ENCODE measurements at regions not wholly inside any gene's neighbourhood (a gene's known extent, or its start where the extent isn't known, plus 50 kb on each side); places are given as distances from the start of the nearest gene placed in this dataset.
"Not testable (repeated sequence)": the region's sequence is repeated elsewhere in the genome, so short reads cannot be mapped to it uniquely, and the experiment has no call there.

DNA sequence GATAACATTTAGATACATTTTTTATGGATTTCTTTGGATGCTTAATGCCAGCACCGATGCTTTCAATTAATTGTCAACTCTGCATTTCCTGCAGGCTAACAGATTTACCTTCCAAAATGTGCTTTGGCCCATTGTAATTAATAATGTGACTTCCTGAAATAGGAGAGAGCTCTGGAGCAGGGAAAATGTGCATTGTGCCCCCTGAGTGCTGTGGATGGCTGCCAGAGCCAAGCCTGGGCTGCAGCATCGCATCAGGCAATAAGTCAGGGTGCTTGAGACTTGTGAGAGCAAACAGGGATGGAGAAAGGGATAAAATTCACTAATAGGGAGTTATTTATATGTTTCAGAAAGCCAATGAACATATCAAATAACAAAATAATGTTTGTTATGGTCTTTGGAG lies 133.8 kb downstream of the MOBP start:
- Histone ChIP-seq H3K27me3 (ENCODE audit: control insufficient read depth, insufficient read depth, low read length) (no peaks in the 10 kb centered on the region), H3K4me1 (ENCODE audit: control insufficient read depth, insufficient read depth, low read length) (no peaks in the 10 kb centered on the region; the same call in 1 of the 2 replicates), H3K9ac (ENCODE audit: low read length) (no peak overlapping the region), H3K36me3 (ENCODE audit: control insufficient read depth, insufficient read depth, low read length) (no peaks in the 10 kb centered on the region; the same call in 1 of the 2 replicates), H3K4me3 (ENCODE audit: low read depth, low read length) (no peak overlapping the region), H3K9me3 (ENCODE audit: control insufficient read depth, insufficient read depth, low read depth, low read length) (peaks cover 2% of the 10 kb centered on the region; the same call in 1 of the 2 replicates), H3K27ac (ENCODE audit: low read depth, low read length) (no peak overlapping the region)

DNA sequence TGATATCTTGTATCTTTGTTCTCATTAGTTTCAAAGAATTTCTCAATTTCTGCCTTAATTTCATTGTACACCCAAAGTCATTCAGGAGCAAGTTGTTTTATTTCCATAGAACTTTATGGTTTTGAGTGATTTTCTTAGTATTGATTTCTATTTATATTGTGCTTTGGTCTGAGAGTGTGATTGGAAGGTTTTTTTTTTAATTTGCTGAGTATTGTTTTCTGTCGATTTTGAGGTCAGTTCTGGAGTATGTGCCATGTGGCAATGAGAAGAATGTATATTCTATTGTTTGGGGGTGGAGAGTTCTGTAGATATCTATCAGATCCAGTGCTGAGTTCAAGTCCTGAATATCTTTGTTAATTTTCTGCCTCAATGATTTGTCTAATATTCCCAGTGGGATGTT lies 138.4 kb downstream of the MOBP start:
- Histone ChIP-seq H3K9ac (ENCODE audit: low read length) (no peak overlapping the region), H3K4me3 (ENCODE audit: low read depth, low read length) (no peak overlapping the region), H3K27ac (ENCODE audit: low read depth, low read length) (no peak overlapping the region), H3K9me3 (ENCODE audit: control insufficient read depth, insufficient read depth, low read depth, low read length) (peaks cover 7% of the 10 kb centered on the region; the same call in 1 of the 2 replicates), H3K4me1 (ENCODE audit: control insufficient read depth, insufficient read depth, low read length) (no peaks in the 10 kb centered on the region; the same call in 1 of the 2 replicates), H3K27me3 (ENCODE audit: control insufficient read depth, insufficient read depth, low read length) (no peaks in the 10 kb centered on the region), H3K36me3 (ENCODE audit: control insufficient read depth, insufficient read depth, low read length) (no peaks in the 10 kb centered on the region)

DNA sequence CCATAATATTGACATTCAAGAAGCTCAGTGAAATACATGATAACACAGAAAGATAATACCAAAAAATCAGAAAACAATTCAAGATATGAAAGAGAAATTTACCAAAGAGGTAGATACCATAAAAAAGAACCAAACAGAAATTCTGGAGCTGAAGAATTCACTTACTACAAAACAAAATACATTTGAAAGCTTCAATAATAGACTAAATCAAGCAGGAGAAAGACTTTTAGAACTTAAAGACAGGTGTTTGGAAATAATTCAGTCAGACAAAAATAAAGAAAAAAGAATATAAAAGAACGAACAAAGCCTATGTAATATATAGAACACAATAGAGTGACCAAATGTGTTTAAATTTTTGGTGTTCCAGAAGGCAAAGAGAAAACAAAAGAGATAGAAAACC lies 158.7 kb downstream of the MOBP start:
- Histone ChIP-seq H3K9me3 (ENCODE audit: control insufficient read depth, insufficient read depth, low read depth, low read length) (no peaks in the 10 kb centered on the region), H3K27ac (ENCODE audit: low read depth, low read length) (no peak overlapping the region), H3K9ac (ENCODE audit: low read length) (no peak overlapping the region), H3K4me3 (ENCODE audit: low read depth, low read length) (no peak overlapping the region), H3K27me3 (ENCODE audit: control insufficient read depth, insufficient read depth, low read length) (no peaks in the 10 kb centered on the region), H3K4me1 (ENCODE audit: control insufficient read depth, insufficient read depth, low read length) (peaks cover 11% of the 10 kb centered on the region; the same call in 1 of the 2 replicates), H3K36me3 (ENCODE audit: control insufficient read depth, insufficient read depth, low read length) (no peaks in the 10 kb centered on the region; the same call in 1 of the 2 replicates)

DNA sequence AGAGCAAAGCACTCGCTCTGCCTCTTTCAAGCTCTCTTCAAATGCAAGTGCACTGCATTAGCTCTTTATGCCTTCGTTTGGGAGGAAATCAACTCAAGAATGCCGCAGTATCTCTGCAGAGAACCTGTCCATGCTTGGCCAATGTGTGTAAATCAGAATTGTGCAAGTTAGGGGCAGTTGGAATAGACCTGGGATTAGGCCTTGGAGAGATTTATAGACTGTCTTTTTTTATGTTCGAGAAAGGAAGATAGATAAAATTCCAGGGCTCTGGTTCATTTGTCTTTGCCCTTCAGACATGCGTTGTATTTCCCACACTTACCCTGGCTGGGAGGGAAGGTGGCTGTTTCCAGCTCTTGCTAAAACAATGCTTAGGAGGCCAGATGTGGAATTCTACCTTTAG lies 163.7 kb downstream of the MOBP start:
- H3K27ac ChIP-seq (ENCODE audit: low read depth, low read length), result no peak overlapping the region
- no peak overlapping the region for H3K4me3 ChIP-seq (ENCODE audit: low read depth, low read length)
- no peak overlapping the region for H3K9ac ChIP-seq (ENCODE audit: low read length)
- no peaks in the 10 kb centered on the region for H3K27me3 ChIP-seq (ENCODE audit: control insufficient read depth, insufficient read depth, low read length)
- H3K36me3 ChIP-seq (ENCODE audit: control insufficient read depth, insufficient read depth, low read length), result no peaks in the 10 kb centered on the region
- peaks cover 16% of the 10 kb centered on the region for H3K4me1 ChIP-seq (ENCODE audit: control insufficient read depth, insufficient read depth, low read length)
- H3K9me3 ChIP-seq (ENCODE audit: control insufficient read depth, insufficient read depth, low read depth, low read length), result 0 out of 2 replicates have a peak, but pooled peaks cover 4% of the 10 kb centered on the region

DNA sequence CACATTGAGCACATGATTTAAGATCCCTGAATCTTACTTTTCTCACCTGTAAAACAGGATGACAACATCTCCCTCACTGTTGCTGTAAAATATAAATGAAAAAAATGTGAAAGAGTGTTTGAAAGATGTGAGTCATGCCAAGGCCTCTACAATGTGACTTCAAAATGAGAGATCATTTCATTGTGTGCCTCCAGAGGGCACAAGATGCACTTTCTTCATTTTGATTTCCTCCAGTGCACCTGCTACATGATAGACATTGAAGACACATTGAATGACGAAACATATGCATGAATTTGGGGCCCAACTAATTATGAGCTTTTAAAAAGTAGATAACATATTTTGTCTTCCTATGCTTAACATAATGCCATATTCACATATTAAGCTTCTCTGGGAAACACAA lies 170.3 kb downstream of the MOBP start:
- no peak overlapping the region for H3K27ac ChIP-seq (ENCODE audit: low read depth, low read length)
- peaks cover 12% of the 10 kb centered on the region for H3K4me1 ChIP-seq (ENCODE audit: control insufficient read depth, insufficient read depth, low read length)
- no peak overlapping the region for H3K4me3 ChIP-seq (ENCODE audit: low read depth, low read length)
- H3K27me3 ChIP-seq (ENCODE audit: control insufficient read depth, insufficient read depth, low read length), result no peaks in the 10 kb centered on the region
- H3K36me3 ChIP-seq (ENCODE audit: control insufficient read depth, insufficient read depth, low read length), result no peaks in the 10 kb centered on the region
- H3K9me3 ChIP-seq (ENCODE audit: control insufficient read depth, insufficient read depth, low read depth, low read length), result 0 out of 2 replicates have a peak, but pooled peaks cover 4% of the 10 kb centered on the region
- H3K9ac ChIP-seq (ENCODE audit: low read length), result no peak overlapping the region

DNA sequence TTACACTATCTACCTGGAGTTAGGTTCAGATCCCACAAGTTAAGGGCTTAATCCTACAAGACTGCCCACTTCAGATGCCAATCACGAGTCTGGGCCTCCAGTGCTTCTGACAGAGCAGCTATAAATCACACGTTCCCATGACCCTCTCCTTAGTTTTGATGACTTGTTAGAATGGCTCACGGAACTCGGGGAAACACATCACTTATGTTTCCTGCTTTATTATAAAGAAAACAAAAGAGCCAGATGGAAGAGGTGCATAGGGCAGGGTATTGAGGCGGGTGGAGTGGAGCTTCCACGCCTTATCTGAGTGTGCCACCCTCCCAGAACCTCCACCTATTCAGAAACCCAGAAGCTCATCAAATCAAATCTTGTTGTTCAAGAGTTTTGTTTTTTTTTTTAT lies 170.8 kb downstream of the MOBP start:
- Histone ChIP-seq H3K9me3 (ENCODE audit: control insufficient read depth, insufficient read depth, low read depth, low read length) (0 out of 2 replicates have a peak, but pooled peaks cover 4% of the 10 kb centered on the region), H3K27me3 (ENCODE audit: control insufficient read depth, insufficient read depth, low read length) (no peaks in the 10 kb centered on the region), H3K27ac (ENCODE audit: low read depth, low read length) (peak overlapping the region; percentile 26; the same call in 1 of the 2 replicates), H3K9ac (ENCODE audit: low read length) (no peak overlapping the region), H3K4me3 (ENCODE audit: low read depth, low read length) (no peak overlapping the region), H3K4me1 (ENCODE audit: control insufficient read depth, insufficient read depth, low read length) (peaks cover 12% of the 10 kb centered on the region), H3K36me3 (ENCODE audit: control insufficient read depth, insufficient read depth, low read length) (no peaks in the 10 kb centered on the region)

DNA sequence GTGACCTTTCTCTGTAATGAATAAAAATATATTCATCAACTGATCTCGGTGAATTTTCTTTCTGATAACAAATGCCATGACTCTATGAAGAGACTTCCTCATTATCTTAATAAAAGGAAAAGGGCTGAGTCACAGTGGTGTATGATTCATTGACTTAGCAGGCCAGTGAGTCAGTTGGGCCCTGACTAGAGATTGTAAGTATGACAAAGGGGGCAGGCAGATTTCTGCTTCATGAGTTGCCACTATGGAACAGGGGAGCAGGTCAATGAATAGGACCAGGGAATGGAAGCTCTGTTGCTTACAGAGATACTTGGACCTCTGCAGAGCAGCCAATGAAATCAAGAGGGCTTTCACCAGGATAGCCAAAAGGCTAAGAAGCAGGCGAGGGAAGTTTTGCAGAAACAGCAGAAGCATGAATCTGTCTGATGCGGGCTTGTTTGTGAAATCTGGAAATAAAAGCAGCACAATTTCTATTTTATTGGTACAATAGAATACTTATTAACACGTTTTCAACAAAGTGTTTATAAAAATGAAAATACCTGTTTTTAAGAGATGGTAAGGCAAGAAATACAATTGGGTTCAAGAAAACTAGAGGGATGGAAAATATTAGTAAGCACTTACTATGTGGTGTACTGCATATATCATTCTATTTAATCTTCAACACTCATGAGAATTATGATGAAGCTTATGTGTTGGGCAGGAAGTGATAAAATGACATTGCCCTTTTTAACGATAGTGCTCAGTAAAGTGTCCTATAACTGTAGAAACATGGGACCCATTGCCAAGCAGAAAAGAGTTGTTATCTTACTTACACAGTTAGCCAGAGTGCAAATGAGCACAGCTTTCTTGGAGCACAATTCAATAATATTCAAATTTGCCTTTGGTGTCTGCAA lies 169.8 kb upstream of the MYRIP start:
- no peaks in the 10 kb centered on the region; the same call in 1 of the 2 replicates for H3K36me3 ChIP-seq (ENCODE audit: control insufficient read depth, insufficient read depth, low read length)
- H3K27me3 ChIP-seq (ENCODE audit: control insufficient read depth, insufficient read depth, low read length), result no peaks in the 10 kb centered on the region
- no peak overlapping the region for H3K9ac ChIP-seq (ENCODE audit: low read length)
- peaks cover 12% of the 10 kb centered on the region for H3K4me1 ChIP-seq (ENCODE audit: control insufficient read depth, insufficient read depth, low read length)
- H3K4me3 ChIP-seq (ENCODE audit: low read depth, low read length), result no peak overlapping the region
- no peaks in the 10 kb centered on the region for H3K9me3 ChIP-seq (ENCODE audit: control insufficient read depth, insufficient read depth, low read depth, low read length)
- peak overlapping the region; percentile 87; the same call in 1 of the 2 replicates for H3K27ac ChIP-seq (ENCODE audit: low read depth, low read length)

DNA sequence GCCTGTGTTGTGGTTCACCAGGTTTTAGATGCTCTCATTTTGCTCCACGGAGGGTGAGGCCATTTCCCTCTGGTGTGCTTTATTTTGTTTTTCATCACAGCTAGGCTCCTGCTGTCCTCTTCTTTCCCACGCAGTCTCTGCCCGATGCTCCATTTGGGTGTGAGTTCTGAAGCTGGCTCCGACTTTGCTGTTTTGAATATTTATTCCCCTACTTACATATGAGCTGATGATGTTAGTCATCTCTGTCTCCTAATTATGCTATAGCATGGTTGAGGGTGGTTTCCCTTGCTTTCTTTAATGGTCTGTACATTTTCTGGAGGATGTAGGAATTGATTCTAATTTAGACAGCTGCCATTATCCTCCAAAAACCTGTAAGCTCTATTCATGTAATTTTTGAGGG lies 168.1 kb upstream of the MYRIP start:
- H3K4me1 ChIP-seq (ENCODE audit: control insufficient read depth, insufficient read depth, low read length), result peaks cover 12% of the 10 kb centered on the region
- H3K9me3 ChIP-seq (ENCODE audit: control insufficient read depth, insufficient read depth, low read depth, low read length), result no peaks in the 10 kb centered on the region; the same call in 1 of the 2 replicates
- no peak overlapping the region for H3K27ac ChIP-seq (ENCODE audit: low read depth, low read length)
- no peaks in the 10 kb centered on the region; the same call in 1 of the 2 replicates for H3K36me3 ChIP-seq (ENCODE audit: control insufficient read depth, insufficient read depth, low read length)
- H3K9ac ChIP-seq (ENCODE audit: low read length), result no peak overlapping the region
- H3K27me3 ChIP-seq (ENCODE audit: control insufficient read depth, insufficient read depth, low read length), result no peaks in the 10 kb centered on the region
- H3K4me3 ChIP-seq (ENCODE audit: low read depth, low read length), result no peak overlapping the region

DNA sequence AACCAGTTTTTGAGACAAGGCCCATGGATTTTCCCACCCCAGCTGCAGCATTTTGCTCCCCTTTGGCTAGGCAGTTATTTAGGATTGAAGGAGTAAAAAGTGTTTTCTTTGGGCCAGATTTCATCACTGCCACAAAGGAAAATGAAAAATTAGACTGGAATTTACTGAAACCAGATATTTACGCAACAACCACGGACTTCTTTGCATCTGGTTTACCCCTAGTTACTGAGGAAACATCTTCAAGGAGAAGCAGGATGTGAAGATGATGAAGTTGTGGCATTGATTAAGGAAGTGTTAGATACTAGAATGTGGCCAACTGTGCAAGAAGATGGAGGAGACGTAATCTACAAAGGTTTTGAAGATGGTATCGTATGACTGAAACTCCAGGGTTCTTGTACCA lies 165.2 kb upstream of the MYRIP start:
- no peak overlapping the region for H3K27ac ChIP-seq (ENCODE audit: low read depth, low read length)
- peaks cover 9% of the 10 kb centered on the region; the same call in 1 of the 2 replicates for H3K9me3 ChIP-seq (ENCODE audit: control insufficient read depth, insufficient read depth, low read depth, low read length)
- H3K4me1 ChIP-seq (ENCODE audit: control insufficient read depth, insufficient read depth, low read length), result peaks cover 9% of the 10 kb centered on the region
- no peaks in the 10 kb centered on the region; the same call in 1 of the 2 replicates for H3K36me3 ChIP-seq (ENCODE audit: control insufficient read depth, insufficient read depth, low read length)
- H3K9ac ChIP-seq (ENCODE audit: low read length), result no peak overlapping the region
- no peak overlapping the region for H3K4me3 ChIP-seq (ENCODE audit: low read depth, low read length)
- no peaks in the 10 kb centered on the region for H3K27me3 ChIP-seq (ENCODE audit: control insufficient read depth, insufficient read depth, low read length)

DNA sequence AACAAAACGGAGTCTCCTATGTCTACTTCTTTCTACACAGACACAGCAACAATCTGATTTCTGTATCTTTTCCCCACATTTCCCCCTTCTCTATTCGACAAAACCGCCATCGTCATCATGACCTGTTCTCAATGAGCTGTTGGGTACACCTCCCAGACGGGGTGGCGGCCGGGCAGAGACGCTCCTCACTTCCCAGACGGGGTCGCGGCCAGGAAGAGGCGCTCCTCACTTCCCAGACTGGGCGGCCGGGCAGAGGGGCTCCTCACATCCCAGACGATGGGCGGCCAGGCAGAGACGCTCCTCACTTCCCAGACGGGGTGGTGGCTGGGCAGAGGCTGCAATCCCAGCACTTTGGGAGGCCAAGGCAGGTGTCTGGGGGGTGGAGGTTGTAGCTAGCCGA lies 158.2 kb upstream of the MYRIP start:
- peaks cover 31% of the 10 kb centered on the region for H3K9me3 ChIP-seq (ENCODE audit: control insufficient read depth, insufficient read depth, low read depth, low read length)
- not testable (repeated sequence) for H3K27me3 ChIP-seq (ENCODE audit: control insufficient read depth, insufficient read depth, low read length); H3K9ac ChIP-seq (ENCODE audit: low read length); H3K36me3 ChIP-seq (ENCODE audit: control insufficient read depth, insufficient read depth, low read length); H3K4me1 ChIP-seq (ENCODE audit: control insufficient read depth, insufficient read depth, low read length); H3K27ac ChIP-seq (ENCODE audit: low read depth, low read length); H3K4me3 ChIP-seq (ENCODE audit: low read depth, low read length)

DNA sequence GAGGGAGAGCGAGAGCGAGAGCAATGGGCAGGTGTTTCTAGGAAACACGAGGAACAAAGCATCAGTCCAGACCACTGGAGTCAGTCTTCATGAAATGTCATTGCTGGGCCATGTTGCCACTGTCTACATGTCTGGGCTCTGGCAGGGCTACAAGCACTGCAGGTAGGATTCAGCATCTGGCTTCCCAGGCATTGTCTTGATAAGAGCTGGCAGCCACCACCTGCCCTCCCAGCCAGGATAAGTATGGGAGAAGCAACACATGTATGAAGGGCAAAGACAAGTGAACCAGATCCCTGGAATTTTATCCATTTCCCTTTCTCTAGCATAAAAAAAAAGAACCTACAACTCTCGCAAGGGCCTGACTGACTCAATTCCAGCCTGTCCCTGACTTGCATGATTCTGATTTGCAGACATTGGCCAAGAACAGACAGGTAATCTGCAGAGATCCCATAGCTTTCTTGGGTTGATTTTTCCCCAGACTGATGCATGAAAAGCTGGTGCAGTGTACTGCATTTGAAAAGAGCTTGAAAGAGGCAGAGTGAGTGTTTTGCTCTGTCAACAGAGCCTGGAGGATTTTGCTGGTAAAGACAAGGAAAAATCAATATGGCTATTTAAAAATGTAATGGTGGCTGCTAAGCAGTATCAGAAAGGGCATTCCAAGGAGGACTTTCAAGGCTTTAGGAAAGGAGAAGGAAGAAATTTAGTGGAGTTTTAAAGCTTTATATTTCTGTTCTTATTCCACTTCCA lies 157.2 kb upstream of the MYRIP start:
- no peak overlapping the region for H3K27ac ChIP-seq (ENCODE audit: low read depth, low read length)
- H3K36me3 ChIP-seq (ENCODE audit: control insufficient read depth, insufficient read depth, low read length), result no peaks in the 10 kb centered on the region
- H3K9me3 ChIP-seq (ENCODE audit: control insufficient read depth, insufficient read depth, low read depth, low read length), result peaks cover 35% of the 10 kb centered on the region
- H3K4me3 ChIP-seq (ENCODE audit: low read depth, low read length), result no peak overlapping the region
- H3K4me1 ChIP-seq (ENCODE audit: control insufficient read depth, insufficient read depth, low read length), result no peaks in the 10 kb centered on the region
- H3K9ac ChIP-seq (ENCODE audit: low read length), result no peak overlapping the region
- H3K27me3 ChIP-seq (ENCODE audit: control insufficient read depth, insufficient read depth, low read length), result no peaks in the 10 kb centered on the region
